ENCODE measurements at regions not wholly inside any gene's neighbourhood (a gene's known extent, or its start where the extent isn't known, plus 50 kb on each side); places are given as distances from the start of the nearest gene placed in this dataset.

- no peak for DNase-seq (ENCODE audit: low read depth)
Measured at GRCh38 chr18:30072609-30073385, 969.7 kb downstream of the DSC3 start.

GRCh38 chr18:30066288-30066687, 976.3 kb downstream of the DSC3 start:
- DNase-seq (ENCODE audit: low read depth) = no peak

GRCh38 chr18:30057398-30057797, 985.1 kb downstream of the DSC3 start:
- no peak for DNase-seq (ENCODE audit: low read depth)

- no peak for DNase-seq (ENCODE audit: low read depth)
Measured at GRCh38 chr18:30056528-30056927, 986.0 kb downstream of the DSC3 start.

- no peak for DNase-seq (ENCODE audit: low read depth)
Measured at GRCh38 chr18:30044496-30044895, 998.0 kb downstream of the DSC3 start.

GRCh38 chr18:30039201-30039600, 1003.3 kb downstream of the DSC3 start:
- DNase-seq (ENCODE audit: low read depth) = no peak

GRCh38 chr18:30034818-30035217, 1007.7 kb downstream of the DSC3 start:
- DNase-seq (ENCODE audit: low read depth) = no peak

GRCh38 chr18:30016179-30016578, 1026.4 kb downstream of the DSC3 start:
- peak; percentile 11 for DNase-seq (ENCODE audit: low read depth)

GRCh38 chr18:30004965-30005364, 1037.6 kb downstream of the DSC3 start:
- no peak for DNase-seq (ENCODE audit: low read depth)

- no peak for DNase-seq (ENCODE audit: low read depth)
Measured at GRCh38 chr18:29982218-29982617, 1060.3 kb downstream of the DSC3 start.

GRCh38 chr18:29979881-29980280, 1062.7 kb downstream of the DSC3 start:
- no peak for DNase-seq (ENCODE audit: low read depth)

- no peak for DNase-seq (ENCODE audit: low read depth)
Measured at GRCh38 chr18:29969876-29970275, 1072.7 kb downstream of the DSC3 start.

- peak; percentile 4 for DNase-seq (ENCODE audit: low read depth)
Measured at GRCh38 chr18:29962579-29962978, 1080.0 kb downstream of the DSC3 start.

GRCh38 chr18:29960539-29960938, 1082.0 kb downstream of the DSC3 start:
- DNase-seq (ENCODE audit: low read depth) = no peak

GRCh38 chr18:29930231-29930630, 1112.3 kb downstream of the DSC3 start:
- DNase-seq (ENCODE audit: low read depth) = no peak

GRCh38 chr18:29928081-29928480, 1114.5 kb downstream of the DSC3 start:
- DNase-seq (ENCODE audit: low read depth) = no peak

GRCh38 chr18:29925566-29925965, 1117.0 kb downstream of the DSC3 start:
- DNase-seq (ENCODE audit: low read depth) = no peak

- no peak for DNase-seq (ENCODE audit: low read depth)
Measured at GRCh38 chr18:29912351-29912750, 1130.2 kb downstream of the DSC3 start.

GRCh38 chr18:29892960-29893558, 1149.5 kb downstream of the DSC3 start:
- no peak for DNase-seq (ENCODE audit: low read depth)

- DNase-seq (ENCODE audit: low read depth) = no peak
Measured at GRCh38 chr18:29883114-29883513, 1159.4 kb downstream of the DSC3 start.

GRCh38 chr18:29882620-29883019, 1159.9 kb downstream of the DSC3 start:
- no peak for DNase-seq (ENCODE audit: low read depth)

GRCh38 chr18:29879763-29880162, 1162.8 kb downstream of the DSC3 start:
- DNase-seq (ENCODE audit: low read depth) = no peak

- peak; percentile 19 for DNase-seq (ENCODE audit: low read depth)
Measured at GRCh38 chr18:29874519-29875098, 1167.9 kb downstream of the DSC3 start.

Data from Daoy (cell line).